OCI-LY3 (cell line): ENCODE measurements at regions not wholly inside any gene's neighbourhood (a gene's known extent, or its start where the extent isn't known, plus 50 kb on each side); places are given as distances from the start of the nearest gene placed in this dataset.

Source experiments
- EZH2phosphoT487 ChIP-seq: fragments of 200-600 bp; shearing (Covaris generic); IDR thresholded peaks from 2 replicates; pipeline ENCODE4 v1.6.1; 2018; ENCODE audit warnings: antibody characterized with exemption, mixed run types, low read depth
- TF ChIP-seq, protein P1 (sequence below): fragments of 200-600, 300-600 bp; sonication (generic); IDR thresholded peaks from 2 replicates; pipeline ENCODE4 v1.5.1; 2014; ENCODE audit warnings: antibody characterized with exemption, low read length, low read depth

DNA sequence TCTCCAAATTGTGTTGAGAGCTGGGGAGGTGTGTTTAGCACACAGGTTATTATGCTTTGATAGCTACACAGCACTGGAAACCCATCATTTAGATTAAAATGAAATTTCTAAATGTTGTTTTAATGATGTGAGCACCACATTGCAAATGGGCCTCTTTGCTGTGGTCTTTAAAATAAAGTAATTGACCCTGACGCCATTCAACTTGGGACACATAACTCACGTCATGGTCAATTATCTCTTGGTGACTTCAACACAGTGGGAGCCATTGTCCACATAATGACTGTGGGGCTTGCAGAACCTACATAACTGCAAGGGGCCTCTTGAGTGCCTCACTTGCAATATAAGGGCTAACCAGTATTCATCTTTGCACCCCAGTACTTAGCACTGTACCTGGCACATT, 280.4 kb downstream of the HLX start:
- TF ChIP-seq, protein P1, sequence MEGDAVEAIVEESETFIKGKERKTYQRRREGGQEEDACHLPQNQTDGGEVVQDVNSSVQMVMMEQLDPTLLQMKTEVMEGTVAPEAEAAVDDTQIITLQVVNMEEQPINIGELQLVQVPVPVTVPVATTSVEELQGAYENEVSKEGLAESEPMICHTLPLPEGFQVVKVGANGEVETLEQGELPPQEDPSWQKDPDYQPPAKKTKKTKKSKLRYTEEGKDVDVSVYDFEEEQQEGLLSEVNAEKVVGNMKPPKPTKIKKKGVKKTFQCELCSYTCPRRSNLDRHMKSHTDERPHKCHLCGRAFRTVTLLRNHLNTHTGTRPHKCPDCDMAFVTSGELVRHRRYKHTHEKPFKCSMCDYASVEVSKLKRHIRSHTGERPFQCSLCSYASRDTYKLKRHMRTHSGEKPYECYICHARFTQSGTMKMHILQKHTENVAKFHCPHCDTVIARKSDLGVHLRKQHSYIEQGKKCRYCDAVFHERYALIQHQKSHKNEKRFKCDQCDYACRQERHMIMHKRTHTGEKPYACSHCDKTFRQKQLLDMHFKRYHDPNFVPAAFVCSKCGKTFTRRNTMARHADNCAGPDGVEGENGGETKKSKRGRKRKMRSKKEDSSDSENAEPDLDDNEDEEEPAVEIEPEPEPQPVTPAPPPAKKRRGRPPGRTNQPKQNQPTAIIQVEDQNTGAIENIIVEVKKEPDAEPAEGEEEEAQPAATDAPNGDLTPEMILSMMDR, result no peak
- no peak for TF ChIP-seq EZH2phosphoT487
